ENCODE measurements at regions not wholly inside any gene's neighbourhood (a gene's known extent, or its start where the extent isn't known, plus 50 kb on each side); places are given as distances from the start of the nearest gene placed in this dataset.
A peak's percentile ranks its signal among the peaks of the same experiment; 100 is the strongest.

DNA sequence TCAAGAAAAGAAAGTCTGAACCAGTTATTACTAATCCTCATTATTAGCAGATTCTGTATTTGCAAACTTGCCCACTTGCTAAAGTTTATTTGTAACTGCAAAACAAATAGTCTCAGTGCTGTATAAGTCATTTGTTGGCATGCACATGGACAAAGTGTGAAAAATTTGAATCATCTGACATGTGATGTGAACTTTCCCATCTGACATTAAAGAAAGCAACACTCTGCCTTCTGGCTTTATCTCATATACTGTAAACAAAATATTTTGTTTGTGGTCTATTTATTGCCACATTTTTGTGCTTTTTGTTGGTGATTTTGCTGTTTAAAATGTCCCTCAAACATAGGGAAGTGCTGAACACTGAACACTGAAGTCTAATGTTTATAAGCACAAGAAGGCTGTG is 513.8 kb downstream of the RPL10L start:
- Histone ChIP-seq H3K9ac (replicated peaks; ENCODE audit: extremely low read depth, insufficient read depth, low read length) (no peak overlapping the region), H3K36me3 (ENCODE audit: control insufficient read depth in 2 of 2, extremely low read depth in 1 of 2, insufficient read depth in 2 of 2, low read length in 2 of 2) (no peaks in the 10 kb centered on the region), H2AFZ (ENCODE audit: low read depth, low read length) (no peak overlapping the region), H3K4me2 (ENCODE audit: insufficient read depth, low read length) (no peak overlapping the region), H3K9me3 (replicated peaks; ENCODE audit: control insufficient read depth, insufficient read depth, low read length) (no peaks in the 10 kb centered on the region), H3K9me1 (replicated peaks; ENCODE audit: control insufficient read depth, extremely low read depth, insufficient read depth, low read length) (no peaks in the 10 kb centered on the region), H3K27me3 (ENCODE audit: control insufficient read depth in 2 of 2, insufficient read depth in 2 of 2, low read length in 2 of 2) (no peaks in the 10 kb centered on the region), H3K79me2 (ENCODE audit: control insufficient read depth, insufficient read depth, low read length) (no peaks in the 10 kb centered on the region), H3K4me1 (ENCODE audit: control insufficient read depth, extremely low read depth, insufficient read depth, low read length) (peaks cover 25% of the 10 kb centered on the region), H3K4me3 (replicated peaks in 1 of 3; ENCODE audit: insufficient read depth in 1 of 3, low read depth in 1 of 3, low read length in 3 of 3) (no peak overlapping the region), H3K27ac (ENCODE audit: insufficient read depth, low read depth, low read length) (no peak overlapping the region), H4K20me1 (replicated peaks; ENCODE audit: control insufficient read depth, extremely low read depth, insufficient read depth, low read length) (no peaks in the 10 kb centered on the region)
- CTCF ChIA-PET: no interaction called here
- no peak for TF ChIP-seq POLR2AphosphoS5 (IDR thresholded peaks at IDR 0.05; ENCODE audit: insufficient read depth, low read depth, low read length)
- TF ChIP-seq GATA2 (IDR thresholded peaks at IDR 0.05; ENCODE audit: insufficient read depth, insufficient read length, low read depth, low read length): no peak
- no peak for TF ChIP-seq FOS (IDR thresholded peaks at IDR 0.05; ENCODE audit: borderline replicate concordance, insufficient read depth, low read length)
- dilution Hi-C loops (cut with MboI; ENCODE audit: extremely low pct_ligation_motif_present, low sequenced_read_pairs): no loop called here
- no peak for FAIRE-seq
- POLR2A ChIA-PET: no interaction called here
- BruUV-seq (replicated peaks): no TSS peak
- intact Hi-C loops (cut with micrococcal nuclease): no loop called here
- peak; percentile 49 for DNase-seq (ENCODE audit: low read depth, low spot score)

DNA sequence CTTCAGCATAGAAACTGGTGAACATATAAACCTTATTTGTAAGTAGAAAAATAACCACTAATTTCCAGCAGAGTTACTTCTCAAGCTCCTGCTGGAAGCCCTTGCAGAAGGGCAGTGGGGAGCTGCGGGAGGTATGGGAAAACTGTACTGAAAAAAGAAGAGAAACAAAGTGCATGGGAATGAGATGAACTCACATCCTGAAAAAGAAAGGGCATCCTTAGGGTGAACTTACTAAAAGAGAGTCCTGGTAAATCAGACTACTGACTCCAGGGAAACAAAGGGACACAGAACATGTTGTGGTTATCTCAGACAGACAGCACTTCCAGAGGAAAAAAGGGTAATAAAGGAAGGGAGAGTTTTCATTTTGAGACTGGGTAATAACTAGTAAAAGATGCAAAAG is 515.1 kb downstream of the RPL10L start:
- no peaks in the 10 kb centered on the region for H3K9me3 ChIP-seq (replicated peaks; ENCODE audit: control insufficient read depth, insufficient read depth, low read length)
- ChIA-PET CTCF (no interaction called here), POLR2A (no interaction called here)
- H2AFZ ChIP-seq (ENCODE audit: low read depth, low read length): peak overlapping the region; percentile 67
- no peak overlapping the region for H3K9ac ChIP-seq (replicated peaks; ENCODE audit: extremely low read depth, insufficient read depth, low read length)
- peak overlapping the region; percentile 50 for H3K27ac ChIP-seq (ENCODE audit: insufficient read depth, low read depth, low read length)
- TF ChIP-seq JUN (IDR thresholded peaks at IDR 0.05; ENCODE audit: borderline replicate concordance, insufficient read depth, insufficient read length, low read depth): no peak
- peak; percentile 61 for TF ChIP-seq GATA2 (IDR thresholded peaks at IDR 0.05; ENCODE audit: insufficient read depth, insufficient read length, low read depth, low read length)
- FAIRE-seq (no peak), DNase-seq (ENCODE audit: low read depth, low spot score) (peak; percentile 91)
- no peaks in the 10 kb centered on the region for H3K9me1 ChIP-seq (replicated peaks; ENCODE audit: control insufficient read depth, extremely low read depth, insufficient read depth, low read length)
- H3K4me3 ChIP-seq (replicated peaks in 1 of 3; ENCODE audit: insufficient read depth in 1 of 3, low read depth in 1 of 3, low read length in 3 of 3): no peak overlapping the region
- intact Hi-C loops (cut with micrococcal nuclease): no loop called here
- no peaks in the 10 kb centered on the region for H4K20me1 ChIP-seq (replicated peaks; ENCODE audit: control insufficient read depth, extremely low read depth, insufficient read depth, low read length)
- no peaks in the 10 kb centered on the region for H3K79me2 ChIP-seq (ENCODE audit: control insufficient read depth, insufficient read depth, low read length)
- no peaks in the 10 kb centered on the region for H3K36me3 ChIP-seq (ENCODE audit: control insufficient read depth in 2 of 2, extremely low read depth in 1 of 2, insufficient read depth in 2 of 2, low read length in 2 of 2)
- no TSS peak for BruUV-seq (replicated peaks)
- H3K4me2 ChIP-seq (ENCODE audit: insufficient read depth, low read length): peak overlapping the region; percentile 9
- H3K4me1 ChIP-seq (ENCODE audit: control insufficient read depth, extremely low read depth, insufficient read depth, low read length): peaks cover 25% of the 10 kb centered on the region
- dilution Hi-C loops (cut with MboI; ENCODE audit: extremely low pct_ligation_motif_present, low sequenced_read_pairs): no loop called here
- H3K27me3 ChIP-seq (ENCODE audit: control insufficient read depth in 2 of 2, insufficient read depth in 2 of 2, low read length in 2 of 2): no peaks in the 10 kb centered on the region

Data from endothelial cell of umbilical vein (primary cell).